ENCODE measurements at regions not wholly inside any gene's neighbourhood (a gene's known extent, or its start where the extent isn't known, plus 50 kb on each side); places are given as distances from the start of the nearest gene placed in this dataset.

- WGBS, 2 donors, result 50 to 76% methylated on average over 1 of the region's 1 CpG
- Histone ChIP-seq H3K36me3 (no peaks in the 10 kb centered on the region), H3K27ac (no peak overlapping the region), H3K9me3 (peaks cover 0 to 4% (median 0%) of the 10 kb centered on the region in 4 donors), H3K4me3 (no peak overlapping the region), H3K4me1 (no peaks in the 10 kb centered on the region), H3K27me3 (no peaks in the 10 kb centered on the region)
- DNase-seq (no peak), ATAC-seq (ENCODE audit: low FRiP score in 2 of 2) (no peak)
- TF ChIP-seq POLR2A (IDR thresholded peaks at IDR 0.05) (no peak), POLR2AphosphoS5 (IDR thresholded peaks at IDR 0.05) (no peak), EP300 (IDR thresholded peaks at IDR 0.05) (no peak), CTCF (IDR thresholded peaks at IDR 0.05) (no peak)
These were observed 1575.8 kb upstream of the PABPC4L start for GRCh38 chr4:135777361-135777760.

- H3K4me3 ChIP-seq, result no peak overlapping the region
- DNase-seq (no peak), ATAC-seq (ENCODE audit: low FRiP score in 2 of 2) (no peak)
- H3K27ac ChIP-seq, result no peak overlapping the region
- no peaks in the 10 kb centered on the region for H3K36me3 ChIP-seq
- TF ChIP-seq CTCF (IDR thresholded peaks at IDR 0.05) (no peak), POLR2A (IDR thresholded peaks at IDR 0.05) (no peak), EP300 (IDR thresholded peaks at IDR 0.05) (no peak), POLR2AphosphoS5 (IDR thresholded peaks at IDR 0.05) (no peak)
- peaks cover 0 to 4% (median 0%) of the 10 kb centered on the region in 4 donors for H3K9me3 ChIP-seq
- 90 to 94% methylated on average over 1 of the region's 1 CpG for WGBS, 2 donors
- no peaks in the 10 kb centered on the region for H3K27me3 ChIP-seq
- no peaks in the 10 kb centered on the region for H3K4me1 ChIP-seq
These were observed 1574.3 kb upstream of the PABPC4L start for GRCh38 chr4:135775909-135776308.

- Histone ChIP-seq H3K9me3 (no peaks in the 10 kb centered on the region), H3K36me3 (no peaks in the 10 kb centered on the region), H3K27me3 (no peaks in the 10 kb centered on the region), H3K27ac (no peak overlapping the region), H3K4me1 (no peaks in the 10 kb centered on the region), H3K4me3 (no peak overlapping the region)
- DNase-seq (no peak), ATAC-seq (ENCODE audit: low FRiP score in 2 of 2) (no peak)
- no peak for TF ChIP-seq EP300 (IDR thresholded peaks at IDR 0.05)
These were observed 1568.9 kb upstream of the PABPC4L start for GRCh38 chr4:135770505-135770904.

- WGBS, 2 donors, result 82 to 85% methylated on average over 1 of the region's 1 CpG
- no peaks in the 10 kb centered on the region for H3K36me3 ChIP-seq
- no peaks in the 10 kb centered on the region for H3K27me3 ChIP-seq
- ATAC-seq (ENCODE audit: low FRiP score in 2 of 2) (no peak), DNase-seq (no peak)
- no peaks in the 10 kb centered on the region for H3K4me1 ChIP-seq
- peaks cover 0 to 3% (median 0%) of the 10 kb centered on the region in 4 donors for H3K9me3 ChIP-seq
- H3K4me3 ChIP-seq, result no peak overlapping the region
- no peak overlapping the region for H3K27ac ChIP-seq
- TF ChIP-seq POLR2A (IDR thresholded peaks at IDR 0.05) (no peak), POLR2AphosphoS5 (IDR thresholded peaks at IDR 0.05) (no peak), CTCF (IDR thresholded peaks at IDR 0.05) (no peak), EP300 (IDR thresholded peaks at IDR 0.05) (no peak)
These were observed 1543.3 kb upstream of the PABPC4L start for GRCh38 chr4:135744928-135745327.

GRCh38 chr4:135741583-135741982 is 1540.0 kb upstream of the PABPC4L start:
- Histone ChIP-seq H3K4me1 (no peaks in the 10 kb centered on the region), H3K9me3 (no peaks in the 10 kb centered on the region), H3K27ac (no peak overlapping the region), H3K27me3 (no peaks in the 10 kb centered on the region), H3K4me3 (no peak overlapping the region), H3K36me3 (no peaks in the 10 kb centered on the region)
- no peak for DNase-seq
- WGBS, 2 donors, result 48 to 49% methylated on average over 5 of the region's 5 CpGs
- TF ChIP-seq POLR2AphosphoS5 (IDR thresholded peaks at IDR 0.05) (no peak), EP300 (IDR thresholded peaks at IDR 0.05) (no peak), CTCF (IDR thresholded peaks at IDR 0.05) (no peak), POLR2A (IDR thresholded peaks at IDR 0.05) (no peak)
- no peak for ATAC-seq (ENCODE audit: low FRiP score in 2 of 2)
